Activated CD8-positive, alpha-beta T cell treated with anti-CD3 and anti-CD28 coated beads for 36 hours (primary cell): ENCODE measurements at regions not wholly inside any gene's neighbourhood (a gene's known extent, or its start where the extent isn't known, plus 50 kb on each side); places are given as distances from the start of the nearest gene placed in this dataset.

Source experiments
- ATAC-seq: fragments of 200-7000 bp; cut with Tn5 transposase; one replicate; pipeline ENCODE4 v1.10.0; 2021; ENCODE audit warnings: mild to moderate bottlenecking, moderate library complexity
- CTCF ChIA-PET: fragments of 350-600 bp; sonication (Branson Sonifier 250); formaldehyde crosslinking; loops from one replicate; lab custom pipeline; 2021; ENCODE audit warnings: antibody characterized with exemption; lab: Charles Lee
- POLR2A ChIA-PET: fragments of 350-600 bp; sonication (Branson Sonifier 250); formaldehyde crosslinking; loops from one replicate; lab custom pipeline; 2021; ENCODE audit warnings: antibody characterized with exemption; lab: Charles Lee
- DNase-seq: peaks from one replicate; pipeline ENCODE4 v3.0.0-alpha.2; 2020
- H3K27ac Mint-ChIP-seq: one replicate; pipeline ENCODE4 v1.8.0; 2021; ENCODE audit warnings: mild to moderate bottlenecking, mixed read lengths
- H3K27me3 Mint-ChIP-seq: one replicate; pipeline ENCODE4 v1.8.0; 2021; ENCODE audit warnings: mixed read lengths
- H3K36me3 Mint-ChIP-seq: one replicate; pipeline ENCODE4 v1.8.0; 2021; ENCODE audit warnings: low read depth, mixed read lengths
- H3K4me1 Mint-ChIP-seq: one replicate; pipeline ENCODE4 v1.8.0; 2021; ENCODE audit warnings: low read depth, mixed read lengths
- H3K4me3 Mint-ChIP-seq: one replicate; pipeline ENCODE4 v1.8.0; 2021; ENCODE audit warnings: mild to moderate bottlenecking, moderate library complexity, mixed read lengths
- H3K9me3 Mint-ChIP-seq: one replicate; pipeline ENCODE4 v1.8.0; 2021; ENCODE audit warnings: mixed read lengths
- intact Hi-C: fragments of 100-400 bp; cut with micrococcal nuclease; formaldehyde crosslinking; loops from one replicate; pipeline ENCODE4 v1.10.0; 2022
- TF ChIP-seq, protein P1 (sequence below): fragments of 200-600 bp; IDR thresholded peaks from one replicate; pipeline ENCODE4 v1.8.0; 2022; ENCODE audit warnings: antibody characterized with exemption, mild to moderate bottlenecking

DNA sequence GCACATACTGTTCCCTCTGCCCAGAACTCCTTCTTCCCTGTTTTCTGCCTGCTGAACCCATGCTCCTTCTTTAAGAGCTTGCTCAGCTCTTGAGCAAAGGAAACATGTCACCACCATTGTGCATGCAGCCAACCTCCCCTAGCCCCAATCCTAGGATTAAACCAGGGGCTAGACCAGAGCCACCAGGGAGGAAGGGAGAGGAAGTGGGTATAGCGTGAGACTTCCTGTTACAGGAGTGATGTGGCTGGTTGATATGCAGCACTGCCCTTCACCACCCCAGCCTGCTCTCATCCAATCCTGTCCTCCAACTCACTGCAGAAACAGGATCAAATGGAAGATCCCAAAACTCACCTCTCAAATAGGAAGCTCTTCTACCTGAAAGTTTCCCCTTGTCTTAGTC is 67.1 kb upstream of the CDH5 start:
- Mint-ChIP-seq H3K4me3 (no peak overlapping the region), H3K4me1 (no peaks in the 10 kb centered on the region), H3K36me3 (no peaks in the 10 kb centered on the region), H3K27ac (no peak overlapping the region), H3K9me3 (no peaks in the 10 kb centered on the region), H3K27me3 (no peaks in the 10 kb centered on the region)
- intact Hi-C loops: no loop called here
- TF ChIP-seq, protein P1, sequence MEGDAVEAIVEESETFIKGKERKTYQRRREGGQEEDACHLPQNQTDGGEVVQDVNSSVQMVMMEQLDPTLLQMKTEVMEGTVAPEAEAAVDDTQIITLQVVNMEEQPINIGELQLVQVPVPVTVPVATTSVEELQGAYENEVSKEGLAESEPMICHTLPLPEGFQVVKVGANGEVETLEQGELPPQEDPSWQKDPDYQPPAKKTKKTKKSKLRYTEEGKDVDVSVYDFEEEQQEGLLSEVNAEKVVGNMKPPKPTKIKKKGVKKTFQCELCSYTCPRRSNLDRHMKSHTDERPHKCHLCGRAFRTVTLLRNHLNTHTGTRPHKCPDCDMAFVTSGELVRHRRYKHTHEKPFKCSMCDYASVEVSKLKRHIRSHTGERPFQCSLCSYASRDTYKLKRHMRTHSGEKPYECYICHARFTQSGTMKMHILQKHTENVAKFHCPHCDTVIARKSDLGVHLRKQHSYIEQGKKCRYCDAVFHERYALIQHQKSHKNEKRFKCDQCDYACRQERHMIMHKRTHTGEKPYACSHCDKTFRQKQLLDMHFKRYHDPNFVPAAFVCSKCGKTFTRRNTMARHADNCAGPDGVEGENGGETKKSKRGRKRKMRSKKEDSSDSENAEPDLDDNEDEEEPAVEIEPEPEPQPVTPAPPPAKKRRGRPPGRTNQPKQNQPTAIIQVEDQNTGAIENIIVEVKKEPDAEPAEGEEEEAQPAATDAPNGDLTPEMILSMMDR: no peak
- DNase-seq: no peak
- no peak for ATAC-seq
- CTCF ChIA-PET: no interaction called here
- POLR2A ChIA-PET: interaction anchor here (0.6 to 1.1 kb wide), 2 partner anchors 18 to 328 kb away, joined by 3 read pairs; no protein-coding TSS in a partner anchor

DNA sequence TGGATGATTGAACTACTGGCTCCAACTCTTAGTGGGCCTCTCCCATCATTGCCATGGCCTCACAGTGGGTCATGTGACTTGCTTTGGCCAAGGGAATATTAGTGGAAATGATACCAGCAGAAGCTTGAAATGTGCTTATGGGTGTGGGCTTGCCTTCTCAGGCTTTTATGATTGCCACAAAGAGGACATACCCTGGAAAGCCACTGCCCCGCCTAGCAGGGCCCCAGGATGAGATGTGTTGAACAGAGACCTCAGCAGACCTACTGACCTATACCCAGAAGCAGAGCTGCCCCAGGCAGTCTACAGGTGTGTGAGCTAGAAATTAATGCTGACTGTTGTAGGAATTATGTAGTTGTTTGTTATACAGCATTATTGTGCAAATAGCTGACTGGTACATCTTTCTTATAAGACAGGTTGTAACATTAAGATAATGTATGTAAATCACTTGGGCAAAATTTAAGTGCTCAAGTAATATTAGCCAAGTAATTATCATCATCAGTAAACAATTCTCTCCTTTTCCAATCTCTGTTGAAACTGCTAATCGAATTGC is 67.8 kb upstream of the CDH5 start:
- ATAC-seq (no peak), DNase-seq (no peak)
- H3K9me3 Mint-ChIP-seq: no peaks in the 10 kb centered on the region
- H3K4me1 Mint-ChIP-seq: no peaks in the 10 kb centered on the region
- POLR2A ChIA-PET: interaction anchor here (1.1 kb wide), 1 partner anchor 18 kb away, joined by 3 read pairs; no protein-coding TSS in a partner anchor
- no peaks in the 10 kb centered on the region for H3K27me3 Mint-ChIP-seq
- no peaks in the 10 kb centered on the region for H3K36me3 Mint-ChIP-seq
- intact Hi-C loops: no loop called here
- TF ChIP-seq, protein P1: no peak
- H3K4me3 Mint-ChIP-seq: no peak overlapping the region
- CTCF ChIA-PET: no interaction called here
- H3K27ac Mint-ChIP-seq: no peak overlapping the region

DNA sequence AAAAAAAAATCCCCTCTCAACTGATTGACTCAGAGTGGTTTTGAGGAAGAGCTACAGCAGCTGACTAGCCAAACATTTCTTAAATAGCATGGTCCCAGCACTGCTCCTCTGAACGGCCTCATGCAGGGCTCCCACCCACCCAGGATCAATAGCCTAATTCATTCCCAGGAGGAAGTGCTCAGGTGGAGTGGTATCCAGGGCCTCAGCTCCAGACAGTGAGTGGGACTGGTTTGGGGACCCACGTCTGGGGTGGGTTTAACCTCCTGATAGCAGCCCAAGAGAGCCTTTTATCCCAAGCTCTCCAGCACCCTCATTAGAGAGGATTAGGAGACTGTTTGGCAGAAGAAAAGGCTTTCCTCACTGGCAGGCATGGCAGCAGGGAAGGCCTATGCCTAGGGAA is 68.5 kb upstream of the CDH5 start:
- Mint-ChIP-seq H3K4me3 (no peak overlapping the region), H3K27me3 (peaks cover under 1% of the 10 kb centered on the region), H3K9me3 (no peaks in the 10 kb centered on the region), H3K4me1 (no peaks in the 10 kb centered on the region), H3K27ac (no peak overlapping the region), H3K36me3 (no peaks in the 10 kb centered on the region)
- intact Hi-C loops: no loop called here
- ATAC-seq (no peak), DNase-seq (no peak)
- TF ChIP-seq, protein P1: no peak
- CTCF ChIA-PET: no interaction called here
- POLR2A ChIA-PET: interaction anchor here (1.1 kb wide), 1 partner anchor 19 kb away, joined by 3 read pairs; no protein-coding TSS in a partner anchor

DNA sequence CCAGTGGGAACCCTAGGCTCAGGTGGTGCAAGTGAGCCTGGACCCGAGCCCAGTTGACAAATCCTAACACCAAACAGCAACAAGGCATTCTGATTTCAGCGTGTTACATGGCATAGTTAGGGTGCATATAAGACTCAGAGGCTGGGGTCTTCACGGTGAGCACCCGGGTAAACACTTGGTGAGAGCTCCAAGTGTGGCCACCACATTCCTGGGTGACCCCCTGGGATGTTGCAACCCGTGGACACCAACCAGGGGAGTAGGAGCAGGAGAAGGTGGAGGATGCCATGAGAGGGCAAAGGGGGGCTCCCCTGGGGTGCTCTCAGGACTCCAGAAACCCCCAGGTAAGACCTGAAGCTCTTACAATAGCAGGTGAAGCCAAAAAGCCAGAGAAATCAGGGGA is 69.9 kb upstream of the CDH5 start:
- no peak overlapping the region for H3K27ac Mint-ChIP-seq
- intact Hi-C loops: no loop called here
- no peaks in the 10 kb centered on the region for H3K4me1 Mint-ChIP-seq
- DNase-seq: no peak
- H3K9me3 Mint-ChIP-seq: no peaks in the 10 kb centered on the region
- no peak for ATAC-seq
- ChIA-PET POLR2A (no interaction called here), CTCF (no interaction called here)
- no peaks in the 10 kb centered on the region for H3K36me3 Mint-ChIP-seq
- H3K4me3 Mint-ChIP-seq: no peak overlapping the region
- peaks cover 2% of the 10 kb centered on the region for H3K27me3 Mint-ChIP-seq
- TF ChIP-seq, protein P1: no peak

DNA sequence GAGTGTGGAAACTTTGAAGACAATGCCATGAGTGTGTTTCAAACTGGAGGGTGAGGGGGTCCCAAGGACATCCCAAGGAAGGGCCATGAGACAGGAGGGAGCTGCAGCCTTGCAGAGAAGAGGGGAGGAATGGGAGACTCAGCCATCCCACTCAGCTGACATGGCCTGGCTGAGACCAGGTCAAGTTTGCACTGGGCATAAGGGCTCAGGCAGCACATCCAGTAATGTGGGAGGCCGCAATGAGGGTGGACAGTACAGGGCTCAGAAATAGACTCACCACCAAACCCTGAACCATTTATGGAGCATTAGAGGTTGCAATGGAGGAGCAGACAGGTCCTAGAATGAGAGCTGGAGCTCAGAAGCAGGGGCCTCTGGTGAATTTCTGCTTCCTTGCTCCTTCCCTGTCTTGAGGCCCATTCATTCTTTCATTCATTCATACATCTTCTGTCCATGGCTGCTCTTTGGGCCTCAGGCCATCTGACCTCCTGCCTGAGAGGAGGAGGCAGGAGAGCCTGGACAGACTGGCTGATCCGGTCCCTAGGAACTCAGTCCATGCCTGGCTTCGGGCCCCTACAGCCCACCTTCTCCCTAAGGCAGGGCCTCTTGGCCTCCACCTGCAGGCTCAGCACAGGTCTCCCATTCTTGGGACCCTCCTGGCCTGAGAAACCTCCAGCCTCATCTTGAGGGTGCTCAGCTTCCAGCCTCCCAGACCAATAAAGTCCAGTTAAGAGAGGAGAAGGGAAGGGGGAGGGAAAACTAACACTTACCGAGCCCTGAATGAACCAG is 70.5 kb upstream of the CDH5 start:
- CTCF ChIA-PET: no interaction called here
- H3K9me3 Mint-ChIP-seq: no peaks in the 10 kb centered on the region
- H3K4me3 Mint-ChIP-seq: no peak overlapping the region
- DNase-seq: no peak
- H3K27me3 Mint-ChIP-seq: peaks cover 2% of the 10 kb centered on the region
- intact Hi-C loops: no loop called here
- H3K36me3 Mint-ChIP-seq: no peaks in the 10 kb centered on the region
- POLR2A ChIA-PET: no interaction called here
- TF ChIP-seq, protein P1: no peak
- H3K4me1 Mint-ChIP-seq: no peaks in the 10 kb centered on the region
- ATAC-seq: no peak
- no peak overlapping the region for H3K27ac Mint-ChIP-seq
